ENCODE measurements at regions not wholly inside any gene's neighbourhood (a gene's known extent, or its start where the extent isn't known, plus 50 kb on each side); places are given as distances from the start of the nearest gene placed in this dataset.
A peak's percentile ranks its signal among the peaks of the same experiment; 100 is the strongest.

GRCh38 chr6:115551527-115551926 lies 509.2 kb downstream of the FRK start:
- DNase-seq = no peak
- Mint-ChIP-seq H3K27ac (ENCODE audit: unreplicated experiment) (no peak overlapping the region), H3K4me1 (ENCODE audit: low read depth, unreplicated experiment) (no peaks in the 10 kb centered on the region), H3K27me3 (ENCODE audit: unreplicated experiment) (peaks cover 2% of the 10 kb centered on the region), H3K36me3 (ENCODE audit: unreplicated experiment) (no peaks in the 10 kb centered on the region), H3K9me3 (ENCODE audit: unreplicated experiment) (no peaks in the 10 kb centered on the region), H3K4me3 (ENCODE audit: unreplicated experiment) (no peak overlapping the region)
- TF ChIP-seq, protein P1, sequence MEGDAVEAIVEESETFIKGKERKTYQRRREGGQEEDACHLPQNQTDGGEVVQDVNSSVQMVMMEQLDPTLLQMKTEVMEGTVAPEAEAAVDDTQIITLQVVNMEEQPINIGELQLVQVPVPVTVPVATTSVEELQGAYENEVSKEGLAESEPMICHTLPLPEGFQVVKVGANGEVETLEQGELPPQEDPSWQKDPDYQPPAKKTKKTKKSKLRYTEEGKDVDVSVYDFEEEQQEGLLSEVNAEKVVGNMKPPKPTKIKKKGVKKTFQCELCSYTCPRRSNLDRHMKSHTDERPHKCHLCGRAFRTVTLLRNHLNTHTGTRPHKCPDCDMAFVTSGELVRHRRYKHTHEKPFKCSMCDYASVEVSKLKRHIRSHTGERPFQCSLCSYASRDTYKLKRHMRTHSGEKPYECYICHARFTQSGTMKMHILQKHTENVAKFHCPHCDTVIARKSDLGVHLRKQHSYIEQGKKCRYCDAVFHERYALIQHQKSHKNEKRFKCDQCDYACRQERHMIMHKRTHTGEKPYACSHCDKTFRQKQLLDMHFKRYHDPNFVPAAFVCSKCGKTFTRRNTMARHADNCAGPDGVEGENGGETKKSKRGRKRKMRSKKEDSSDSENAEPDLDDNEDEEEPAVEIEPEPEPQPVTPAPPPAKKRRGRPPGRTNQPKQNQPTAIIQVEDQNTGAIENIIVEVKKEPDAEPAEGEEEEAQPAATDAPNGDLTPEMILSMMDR (IDR thresholded peaks at IDR 0.05; ENCODE audit: partially characterized antibody, unreplicated experiment) = no peak

- TF ChIP-seq, protein P1 (IDR thresholded peaks at IDR 0.05; ENCODE audit: partially characterized antibody, unreplicated experiment) = no peak
- Mint-ChIP-seq H3K27ac (ENCODE audit: unreplicated experiment) (no peak overlapping the region), H3K36me3 (ENCODE audit: unreplicated experiment) (no peaks in the 10 kb centered on the region), H3K27me3 (ENCODE audit: unreplicated experiment) (peaks cover 2% of the 10 kb centered on the region), H3K4me1 (ENCODE audit: low read depth, unreplicated experiment) (no peaks in the 10 kb centered on the region), H3K9me3 (ENCODE audit: unreplicated experiment) (no peaks in the 10 kb centered on the region), H3K4me3 (ENCODE audit: unreplicated experiment) (no peak overlapping the region)
- no peak for DNase-seq
Observed at GRCh38 chr6:115545672-115545986, 515.1 kb downstream of the FRK start.

DNA sequence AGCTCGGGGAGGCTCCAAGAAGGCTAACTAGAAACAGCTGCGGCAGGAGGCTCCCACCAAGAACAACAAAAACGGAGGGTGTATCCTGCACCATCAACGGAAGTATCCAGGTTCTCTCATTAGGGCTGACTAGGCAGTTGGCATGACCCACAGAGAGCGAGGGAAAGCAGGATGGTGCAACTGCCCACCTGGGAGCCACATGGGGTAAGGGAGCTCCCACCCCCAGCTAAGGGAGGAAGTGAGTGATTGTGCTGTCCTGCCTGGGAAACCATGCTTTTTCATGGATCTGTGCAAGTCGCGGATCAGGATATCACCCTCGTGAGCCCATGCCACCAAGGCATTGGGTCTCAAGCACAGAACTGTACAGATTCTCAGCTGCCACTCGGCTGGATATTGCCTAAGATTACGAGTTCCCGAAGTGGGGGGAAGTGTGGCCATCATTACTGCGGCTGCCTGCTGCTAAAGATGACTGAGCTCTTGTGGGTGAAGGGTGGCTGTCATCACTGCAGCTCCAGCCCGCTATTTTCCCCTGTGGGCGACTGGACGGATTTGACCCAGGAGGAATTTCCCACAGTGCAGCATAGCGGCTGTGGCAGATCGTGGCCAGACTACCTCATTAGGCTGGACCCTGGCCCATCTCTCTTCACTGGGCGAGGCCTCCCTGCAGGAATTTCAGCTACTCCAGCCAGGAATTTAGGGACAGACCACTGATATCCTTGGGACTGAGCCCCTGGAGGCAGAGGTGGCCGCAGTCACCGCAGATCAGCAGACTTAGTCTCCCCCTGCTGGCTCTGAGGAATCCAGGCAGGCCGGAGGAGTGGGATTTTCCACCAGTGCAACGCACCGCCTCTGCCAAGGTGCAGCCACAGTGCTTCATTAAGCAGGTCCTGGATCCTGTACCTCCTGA lies 515.7 kb downstream of the FRK start:
- H3K4me1 Mint-ChIP-seq (ENCODE audit: low read depth, unreplicated experiment) = no peaks in the 10 kb centered on the region
- H3K36me3 Mint-ChIP-seq (ENCODE audit: unreplicated experiment) = no peaks in the 10 kb centered on the region
- H3K27ac Mint-ChIP-seq (ENCODE audit: unreplicated experiment) = no peak overlapping the region
- H3K27me3 Mint-ChIP-seq (ENCODE audit: unreplicated experiment) = peaks cover 2% of the 10 kb centered on the region
- DNase-seq = peak; percentile 69
- no peak overlapping the region for H3K4me3 Mint-ChIP-seq (ENCODE audit: unreplicated experiment)
- TF ChIP-seq, protein P1 (IDR thresholded peaks at IDR 0.05; ENCODE audit: partially characterized antibody, unreplicated experiment) = peak; percentile 61
- no peaks in the 10 kb centered on the region for H3K9me3 Mint-ChIP-seq (ENCODE audit: unreplicated experiment)

GRCh38 chr6:115540077-115540869 lies 520.4 kb downstream of the FRK start:
- peaks cover 2% of the 10 kb centered on the region for H3K27me3 Mint-ChIP-seq (ENCODE audit: unreplicated experiment)
- H3K36me3 Mint-ChIP-seq (ENCODE audit: unreplicated experiment) = no peaks in the 10 kb centered on the region
- no peak for DNase-seq
- H3K9me3 Mint-ChIP-seq (ENCODE audit: unreplicated experiment) = no peaks in the 10 kb centered on the region
- TF ChIP-seq, protein P1 (IDR thresholded peaks at IDR 0.05; ENCODE audit: partially characterized antibody, unreplicated experiment) = no peak
- no peak overlapping the region for H3K4me3 Mint-ChIP-seq (ENCODE audit: unreplicated experiment)
- H3K27ac Mint-ChIP-seq (ENCODE audit: unreplicated experiment) = no peak overlapping the region
- no peaks in the 10 kb centered on the region for H3K4me1 Mint-ChIP-seq (ENCODE audit: low read depth, unreplicated experiment)

GRCh38 chr6:115539531-115539930 lies 521.2 kb downstream of the FRK start:
- Mint-ChIP-seq H3K9me3 (ENCODE audit: unreplicated experiment) (no peaks in the 10 kb centered on the region), H3K4me3 (ENCODE audit: unreplicated experiment) (no peak overlapping the region), H3K4me1 (ENCODE audit: low read depth, unreplicated experiment) (no peaks in the 10 kb centered on the region), H3K36me3 (ENCODE audit: unreplicated experiment) (no peaks in the 10 kb centered on the region), H3K27ac (ENCODE audit: unreplicated experiment) (no peak overlapping the region), H3K27me3 (ENCODE audit: unreplicated experiment) (peaks cover 2% of the 10 kb centered on the region)
- TF ChIP-seq, protein P1 (IDR thresholded peaks at IDR 0.05; ENCODE audit: partially characterized antibody, unreplicated experiment) = no peak
- no peak for DNase-seq
